ENCODE measurements at regions not wholly inside any gene's neighbourhood (a gene's known extent, or its start where the extent isn't known, plus 50 kb on each side); places are given as distances from the start of the nearest gene placed in this dataset.

DNA sequence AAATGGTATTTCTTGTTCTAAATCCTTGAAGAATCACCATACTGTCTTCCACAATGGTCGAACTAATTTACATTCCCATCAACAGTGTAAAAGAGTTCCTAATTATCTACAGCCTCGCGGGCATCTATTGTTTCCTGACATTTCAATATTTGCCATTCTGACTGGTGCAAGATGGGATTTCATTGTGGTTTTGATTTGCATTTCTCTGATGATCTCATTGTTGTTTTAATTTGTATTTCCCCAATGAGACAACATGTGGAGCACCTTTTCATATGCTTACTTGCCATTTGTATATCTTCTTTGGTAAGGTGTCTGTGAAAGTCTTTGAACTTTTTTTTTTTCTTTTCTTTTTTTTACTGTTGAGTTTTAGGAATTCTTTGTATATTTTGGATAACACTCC lies 473.6 kb downstream of the KCTD16 start:
- TF ChIP-seq, protein P1, sequence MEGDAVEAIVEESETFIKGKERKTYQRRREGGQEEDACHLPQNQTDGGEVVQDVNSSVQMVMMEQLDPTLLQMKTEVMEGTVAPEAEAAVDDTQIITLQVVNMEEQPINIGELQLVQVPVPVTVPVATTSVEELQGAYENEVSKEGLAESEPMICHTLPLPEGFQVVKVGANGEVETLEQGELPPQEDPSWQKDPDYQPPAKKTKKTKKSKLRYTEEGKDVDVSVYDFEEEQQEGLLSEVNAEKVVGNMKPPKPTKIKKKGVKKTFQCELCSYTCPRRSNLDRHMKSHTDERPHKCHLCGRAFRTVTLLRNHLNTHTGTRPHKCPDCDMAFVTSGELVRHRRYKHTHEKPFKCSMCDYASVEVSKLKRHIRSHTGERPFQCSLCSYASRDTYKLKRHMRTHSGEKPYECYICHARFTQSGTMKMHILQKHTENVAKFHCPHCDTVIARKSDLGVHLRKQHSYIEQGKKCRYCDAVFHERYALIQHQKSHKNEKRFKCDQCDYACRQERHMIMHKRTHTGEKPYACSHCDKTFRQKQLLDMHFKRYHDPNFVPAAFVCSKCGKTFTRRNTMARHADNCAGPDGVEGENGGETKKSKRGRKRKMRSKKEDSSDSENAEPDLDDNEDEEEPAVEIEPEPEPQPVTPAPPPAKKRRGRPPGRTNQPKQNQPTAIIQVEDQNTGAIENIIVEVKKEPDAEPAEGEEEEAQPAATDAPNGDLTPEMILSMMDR (conservative IDR thresholded peaks at IDR 0.05) = no peak
- TF ChIP-seq EZH2 (IDR thresholded peaks at IDR 0.05; ENCODE audit: low read depth) = no peak
